Coronary artery (tissue), 2 donors: ENCODE measurements at regions not wholly inside any gene's neighbourhood (a gene's known extent, or its start where the extent isn't known, plus 50 kb on each side); places are given as distances from the start of the nearest gene placed in this dataset.

Experiments
- DNase-seq: peaks from one replicate; pipeline ENCODE4 v3.0.0-alpha.2; 2017; ENCODE audit warnings: low spot score
- H3K27ac ChIP-seq, 2 donors: fragments of 200-600 bp; sonication (generic); one replicate each; pipeline ENCODE4 v1.5.1; 2016 to 2019
- H3K4me3 ChIP-seq: fragments of 200-600 bp; sonication (generic); 2 replicates; pipeline ENCODE4 v1.5.1; 2016; ENCODE audit warnings: mild to moderate bottlenecking, moderate library complexity
- TF ChIP-seq, protein P1 (sequence below): fragments of 200-600 bp; sonication (generic); IDR thresholded peaks from one replicate; pipeline ENCODE4 v1.5.1; 2019; ENCODE audit warnings: antibody characterized with exemption

GRCh38 chr2:181782660-181783059, 102.3 kb upstream of the NEUROD1 start:
- Histone ChIP-seq H3K4me3 (no peak overlapping the region), H3K27ac (no peak overlapping the region)
- TF ChIP-seq, protein P1, sequence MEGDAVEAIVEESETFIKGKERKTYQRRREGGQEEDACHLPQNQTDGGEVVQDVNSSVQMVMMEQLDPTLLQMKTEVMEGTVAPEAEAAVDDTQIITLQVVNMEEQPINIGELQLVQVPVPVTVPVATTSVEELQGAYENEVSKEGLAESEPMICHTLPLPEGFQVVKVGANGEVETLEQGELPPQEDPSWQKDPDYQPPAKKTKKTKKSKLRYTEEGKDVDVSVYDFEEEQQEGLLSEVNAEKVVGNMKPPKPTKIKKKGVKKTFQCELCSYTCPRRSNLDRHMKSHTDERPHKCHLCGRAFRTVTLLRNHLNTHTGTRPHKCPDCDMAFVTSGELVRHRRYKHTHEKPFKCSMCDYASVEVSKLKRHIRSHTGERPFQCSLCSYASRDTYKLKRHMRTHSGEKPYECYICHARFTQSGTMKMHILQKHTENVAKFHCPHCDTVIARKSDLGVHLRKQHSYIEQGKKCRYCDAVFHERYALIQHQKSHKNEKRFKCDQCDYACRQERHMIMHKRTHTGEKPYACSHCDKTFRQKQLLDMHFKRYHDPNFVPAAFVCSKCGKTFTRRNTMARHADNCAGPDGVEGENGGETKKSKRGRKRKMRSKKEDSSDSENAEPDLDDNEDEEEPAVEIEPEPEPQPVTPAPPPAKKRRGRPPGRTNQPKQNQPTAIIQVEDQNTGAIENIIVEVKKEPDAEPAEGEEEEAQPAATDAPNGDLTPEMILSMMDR: no peak
- no peak for DNase-seq

- DNase-seq: no peak
- Histone ChIP-seq H3K4me3 (no peak overlapping the region), H3K27ac (no peak overlapping the region)
- TF ChIP-seq, protein P1: no peak
Measured at GRCh38 chr2:181784556-181784955, 104.2 kb upstream of the NEUROD1 start.

DNA sequence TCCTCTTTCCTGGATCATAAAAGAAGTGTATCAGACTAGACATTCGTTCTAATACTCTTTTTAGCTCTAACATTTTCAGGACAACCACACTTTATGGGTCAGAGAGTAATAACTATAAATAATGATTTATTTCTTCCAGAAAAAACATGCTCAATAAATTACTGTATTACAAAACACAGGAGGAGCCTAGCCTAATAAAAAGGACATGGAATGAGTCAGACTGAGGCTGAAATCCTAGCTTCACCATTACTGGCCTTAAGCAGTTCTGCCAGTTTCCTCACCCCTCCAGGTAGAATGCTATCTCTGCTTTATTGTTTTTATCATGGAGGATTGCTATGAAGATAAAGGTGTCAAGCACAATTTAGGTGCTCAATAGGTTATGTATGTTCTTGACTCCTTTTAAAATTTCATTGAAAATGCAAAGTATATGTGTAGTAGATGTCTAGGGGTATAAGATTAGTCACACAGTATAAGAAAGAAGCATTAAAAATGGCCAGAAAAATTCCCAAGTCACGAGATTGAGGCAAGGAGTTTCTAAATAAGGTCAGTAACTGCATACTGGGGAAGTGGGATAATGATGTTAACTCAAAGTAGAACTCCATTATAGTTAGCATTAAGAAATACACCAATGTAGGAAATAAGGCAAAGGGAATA, 105.5 kb upstream of the NEUROD1 start:
- DNase-seq: no peak
- Histone ChIP-seq H3K27ac (no peak overlapping the region), H3K4me3 (no peak overlapping the region)
- TF ChIP-seq, protein P1: no peak

DNA sequence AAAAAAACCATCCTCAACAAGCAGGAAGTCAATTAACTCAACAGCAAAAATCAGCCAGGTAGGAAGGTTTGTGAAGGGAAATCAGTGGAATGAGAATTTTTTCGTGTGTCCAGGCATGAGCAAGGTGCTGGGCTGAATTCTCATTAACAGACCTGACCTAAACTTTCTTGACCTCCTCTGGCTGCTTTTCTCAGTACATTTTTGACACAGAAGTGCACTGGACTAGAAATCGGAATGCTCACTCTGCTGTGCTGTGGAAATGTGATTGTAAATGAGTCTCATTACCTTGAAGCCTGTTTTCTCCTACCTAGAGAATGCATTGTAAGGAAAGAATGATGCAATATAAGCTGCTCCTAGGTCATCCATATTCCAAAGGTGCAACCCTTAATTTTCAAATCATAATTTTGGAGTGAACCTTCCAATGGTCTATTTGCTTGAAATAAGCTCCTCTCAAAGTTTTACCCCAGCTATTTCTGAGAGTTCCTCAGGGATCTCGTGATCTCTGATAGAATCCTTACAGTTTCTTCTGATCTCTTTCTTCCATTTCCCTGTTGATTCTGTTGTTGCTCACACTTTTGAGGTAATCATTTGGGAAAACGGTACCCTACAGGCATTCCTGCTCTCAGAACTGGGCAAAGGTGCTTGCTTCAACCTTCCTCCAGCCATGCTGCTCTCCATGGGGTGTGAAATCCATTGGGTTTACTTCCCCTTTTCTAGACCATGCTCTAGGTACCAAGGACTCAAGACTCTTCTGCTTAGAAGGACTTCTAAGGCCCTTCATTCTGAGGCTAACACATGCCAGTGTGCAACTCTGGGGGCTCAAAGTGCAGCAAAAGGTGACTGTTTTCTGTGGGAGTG, 104.9 kb upstream of the ITPRID2 start:
- DNase-seq: no peak
- Histone ChIP-seq H3K4me3 (no peak overlapping the region), H3K27ac (no peak overlapping the region)
- TF ChIP-seq, protein P1: no peak

- no peak for DNase-seq
- Histone ChIP-seq H3K27ac (no peak overlapping the region), H3K4me3 (no peak overlapping the region)
- TF ChIP-seq, protein P1: no peak
Measured at GRCh38 chr2:181787310-181788048, 104.1 kb upstream of the ITPRID2 start.

GRCh38 chr2:181788897-181789555, 102.5 kb upstream of the ITPRID2 start:
- TF ChIP-seq, protein P1: no peak

More at GRCh38 chr2:181788897-181789555, 102.5 kb upstream of the ITPRID2 start:
- Histone ChIP-seq H3K27ac (no peak overlapping the region), H3K4me3 (no peak overlapping the region)
- no peak for DNase-seq
